ENCODE measurements at regions not wholly inside any gene's neighbourhood (a gene's known extent, or its start where the extent isn't known, plus 50 kb on each side); places are given as distances from the start of the nearest gene placed in this dataset.

- DNase-seq, result no peak
These were observed 105.3 kb downstream of the TSN start for GRCh38 chr2:121860758-121861227.

- DNase-seq, result no peak
These were observed 106.8 kb downstream of the TSN start for GRCh38 chr2:121862286-121862685.

GRCh38 chr2:121865914-121866313 is 110.5 kb downstream of the TSN start:
- no peak for DNase-seq

GRCh38 chr2:121866789-121867188 is 111.3 kb downstream of the TSN start:
- no peak for DNase-seq

- no peak for DNase-seq
These were observed 113.2 kb downstream of the TSN start for GRCh38 chr2:121868652-121869051.

GRCh38 chr2:121869363-121869762 is 113.9 kb downstream of the TSN start:
- DNase-seq, result no peak

- no peak for DNase-seq
These were observed 114.4 kb downstream of the TSN start for GRCh38 chr2:121869873-121870272.

GRCh38 chr2:121872651-121873050 is 117.2 kb downstream of the TSN start:
- no peak for DNase-seq

GRCh38 chr2:121873864-121874263 is 118.4 kb downstream of the TSN start:
- DNase-seq, result no peak

GRCh38 chr2:121875585-121876185 is 120.2 kb downstream of the TSN start:
- DNase-seq, result no peak

GRCh38 chr2:121877366-121877765 is 121.9 kb downstream of the TSN start:
- no peak for DNase-seq

GRCh38 chr2:121880283-121880682 is 124.8 kb downstream of the TSN start:
- DNase-seq, result peak; percentile 2

GRCh38 chr2:121881038-121881437 is 125.6 kb downstream of the TSN start:
- DNase-seq, result no peak

GRCh38 chr2:121881950-121882349 is 126.5 kb downstream of the TSN start:
- DNase-seq, result no peak

- DNase-seq, result no peak
These were observed 128.6 kb downstream of the TSN start for GRCh38 chr2:121884078-121884477.

GRCh38 chr2:121884511-121884921 is 129.1 kb downstream of the TSN start:
- DNase-seq, result no peak

- no peak for DNase-seq
These were observed 130.6 kb downstream of the TSN start for GRCh38 chr2:121886059-121886458.

GRCh38 chr2:121887513-121888188 is 132.2 kb downstream of the TSN start:
- no peak for DNase-seq

- no peak for DNase-seq
These were observed 132.7 kb downstream of the TSN start for GRCh38 chr2:121888189-121888557.

- no peak for DNase-seq
These were observed 134.6 kb downstream of the TSN start for GRCh38 chr2:121890041-121890440.

- DNase-seq, result no peak
These were observed 140.5 kb downstream of the TSN start for GRCh38 chr2:121895723-121896571.

- DNase-seq, result no peak
These were observed 142.0 kb downstream of the TSN start for GRCh38 chr2:121897335-121897970.

- no peak for DNase-seq
These were observed 143.0 kb downstream of the TSN start for GRCh38 chr2:121898483-121898882.

Data from DMS79 (cell line).